ENCODE measurements at regions not wholly inside any gene's neighbourhood (a gene's known extent, or its start where the extent isn't known, plus 50 kb on each side); places are given as distances from the start of the nearest gene placed in this dataset.

- DNase-seq (ENCODE audit: low read depth): no peak
These were observed 219.6 kb upstream of the SHH start for GRCh38 chr7:156031679-156032478.

GRCh38 chr7:156029460-156030007 is 217.3 kb upstream of the SHH start:
- no peak for DNase-seq (ENCODE audit: low read depth)

- no peak for DNase-seq (ENCODE audit: low read depth)
These were observed 216.3 kb upstream of the SHH start for GRCh38 chr7:156028521-156028920.

GRCh38 chr7:156027821-156028220 is 215.6 kb upstream of the SHH start:
- DNase-seq (ENCODE audit: low read depth): no peak

GRCh38 chr7:156026603-156027002 is 214.3 kb upstream of the SHH start:
- no peak for DNase-seq (ENCODE audit: low read depth)

GRCh38 chr7:156026076-156026600 is 213.9 kb upstream of the SHH start:
- DNase-seq (ENCODE audit: low read depth): no peak

GRCh38 chr7:156025675-156026074 is 213.4 kb upstream of the SHH start:
- DNase-seq (ENCODE audit: low read depth): no peak

- no peak for DNase-seq (ENCODE audit: low read depth)
These were observed 211.9 kb upstream of the SHH start for GRCh38 chr7:156024201-156024600.

- DNase-seq (ENCODE audit: low read depth): no peak
These were observed 210.5 kb upstream of the SHH start for GRCh38 chr7:156022483-156023459.

- DNase-seq (ENCODE audit: low read depth): no peak
These were observed 209.2 kb upstream of the SHH start for GRCh38 chr7:156021471-156021870.

GRCh38 chr7:156020566-156020965 is 208.3 kb upstream of the SHH start:
- no peak for DNase-seq (ENCODE audit: low read depth)

GRCh38 chr7:156019776-156020565 is 207.7 kb upstream of the SHH start:
- no peak for DNase-seq (ENCODE audit: low read depth)

- DNase-seq (ENCODE audit: low read depth): no peak
These were observed 207.0 kb upstream of the SHH start for GRCh38 chr7:156019308-156019707.

- DNase-seq (ENCODE audit: low read depth): no peak
These were observed 205.8 kb upstream of the SHH start for GRCh38 chr7:156017916-156018700.

- no peak for DNase-seq (ENCODE audit: low read depth)
These were observed 205.2 kb upstream of the SHH start for GRCh38 chr7:156017431-156017830.

- DNase-seq (ENCODE audit: low read depth): no peak
These were observed 203.2 kb upstream of the SHH start for GRCh38 chr7:156015237-156016020.

- no peak for DNase-seq (ENCODE audit: low read depth)
These were observed 202.5 kb upstream of the SHH start for GRCh38 chr7:156014808-156015207.

- DNase-seq (ENCODE audit: low read depth): no peak
These were observed 201.9 kb upstream of the SHH start for GRCh38 chr7:156014201-156014600.

- DNase-seq (ENCODE audit: low read depth): no peak
These were observed 200.1 kb upstream of the SHH start for GRCh38 chr7:156012412-156012811.

- DNase-seq (ENCODE audit: low read depth): no peak
These were observed 197.3 kb upstream of the SHH start for GRCh38 chr7:156009569-156009968.
